WI38 (cell line): ENCODE measurements at regions not wholly inside any gene's neighbourhood (a gene's known extent, or its start where the extent isn't known, plus 50 kb on each side); places are given as distances from the start of the nearest gene placed in this dataset.
"Not testable (repeated sequence)": the region's sequence is repeated elsewhere in the genome, so short reads cannot be mapped to it uniquely, and the experiment has no call there.

Experiments
- H3K4me3 ChIP-seq: 2 replicates; pipeline ENCODE4 v1.5.1; 2011; ENCODE audit warnings: low read depth, mild to moderate bottlenecking, control low read depth, low read length
- TF ChIP-seq, protein P1 (sequence below): IDR thresholded peaks from 2 replicates; pipeline ENCODE4 v1.5.1; 2012; ENCODE audit warnings: low read depth, mild to moderate bottlenecking, control low read depth, low read length

DNA sequence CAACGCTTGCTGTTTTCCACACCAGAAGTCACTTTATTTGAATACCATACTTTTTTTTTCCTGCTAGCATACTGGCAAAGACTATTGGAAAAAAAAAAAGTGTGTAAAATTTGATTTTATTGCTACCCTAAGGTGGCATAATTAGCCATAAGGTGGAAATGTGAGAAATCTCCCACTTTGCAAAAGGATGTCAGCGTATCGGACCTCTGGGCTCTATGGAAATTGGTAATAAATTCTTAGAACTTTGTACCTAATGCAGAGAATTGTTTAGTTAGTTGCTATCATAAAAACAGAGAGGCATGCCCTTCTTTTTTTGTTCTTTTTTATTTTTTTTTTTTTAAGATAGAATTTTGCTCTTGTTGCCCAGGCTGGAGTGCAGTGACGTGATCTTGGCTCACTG lies 63.7 kb upstream of the GMDS start:
- H3K4me3 ChIP-seq = no peak overlapping the region
- TF ChIP-seq, protein P1, sequence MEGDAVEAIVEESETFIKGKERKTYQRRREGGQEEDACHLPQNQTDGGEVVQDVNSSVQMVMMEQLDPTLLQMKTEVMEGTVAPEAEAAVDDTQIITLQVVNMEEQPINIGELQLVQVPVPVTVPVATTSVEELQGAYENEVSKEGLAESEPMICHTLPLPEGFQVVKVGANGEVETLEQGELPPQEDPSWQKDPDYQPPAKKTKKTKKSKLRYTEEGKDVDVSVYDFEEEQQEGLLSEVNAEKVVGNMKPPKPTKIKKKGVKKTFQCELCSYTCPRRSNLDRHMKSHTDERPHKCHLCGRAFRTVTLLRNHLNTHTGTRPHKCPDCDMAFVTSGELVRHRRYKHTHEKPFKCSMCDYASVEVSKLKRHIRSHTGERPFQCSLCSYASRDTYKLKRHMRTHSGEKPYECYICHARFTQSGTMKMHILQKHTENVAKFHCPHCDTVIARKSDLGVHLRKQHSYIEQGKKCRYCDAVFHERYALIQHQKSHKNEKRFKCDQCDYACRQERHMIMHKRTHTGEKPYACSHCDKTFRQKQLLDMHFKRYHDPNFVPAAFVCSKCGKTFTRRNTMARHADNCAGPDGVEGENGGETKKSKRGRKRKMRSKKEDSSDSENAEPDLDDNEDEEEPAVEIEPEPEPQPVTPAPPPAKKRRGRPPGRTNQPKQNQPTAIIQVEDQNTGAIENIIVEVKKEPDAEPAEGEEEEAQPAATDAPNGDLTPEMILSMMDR = no peak

DNA sequence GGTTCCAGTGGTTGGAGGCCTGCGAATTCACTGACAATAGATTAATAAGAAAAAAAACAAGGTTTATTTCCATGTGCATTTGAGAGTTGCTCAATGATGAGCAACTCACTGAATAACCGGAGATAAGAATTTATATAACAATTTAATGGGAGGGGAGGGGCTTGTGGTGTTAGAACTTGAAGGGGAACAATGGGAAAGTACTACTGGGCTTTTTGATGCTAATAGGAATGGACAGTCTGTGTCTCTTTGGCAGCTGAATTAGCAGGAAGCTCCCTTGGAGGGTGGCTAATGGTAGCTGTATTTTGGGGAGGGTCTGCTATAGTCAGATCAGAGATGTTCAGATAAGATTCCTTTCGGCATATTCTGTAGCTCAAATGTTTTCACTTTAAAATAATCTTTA lies 62.4 kb upstream of the GMDS start:
- TF ChIP-seq, protein P1 = no peak
- H3K4me3 ChIP-seq = no peak overlapping the region

DNA sequence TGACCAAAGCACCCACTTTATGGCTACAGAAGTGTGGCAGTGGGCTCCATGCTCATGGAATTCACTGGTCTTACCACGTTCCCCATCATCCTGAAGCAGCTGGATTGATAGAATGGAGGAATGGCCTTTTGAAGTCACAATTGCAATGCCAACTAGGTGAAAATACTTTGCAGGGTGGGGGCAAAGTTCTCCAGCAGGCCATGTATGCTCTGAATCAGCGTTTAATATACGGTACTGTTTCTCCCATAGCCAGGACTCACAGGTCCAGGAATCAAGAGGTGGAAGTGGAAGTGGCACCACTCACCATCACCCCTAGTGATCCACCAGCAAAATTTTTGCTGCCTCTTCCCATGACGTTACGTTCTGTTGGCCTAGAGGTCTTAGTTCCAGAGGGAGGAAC lies 60.5 kb upstream of the GMDS start:
- no peak overlapping the region for H3K4me3 ChIP-seq
- TF ChIP-seq, protein P1 = no peak

DNA sequence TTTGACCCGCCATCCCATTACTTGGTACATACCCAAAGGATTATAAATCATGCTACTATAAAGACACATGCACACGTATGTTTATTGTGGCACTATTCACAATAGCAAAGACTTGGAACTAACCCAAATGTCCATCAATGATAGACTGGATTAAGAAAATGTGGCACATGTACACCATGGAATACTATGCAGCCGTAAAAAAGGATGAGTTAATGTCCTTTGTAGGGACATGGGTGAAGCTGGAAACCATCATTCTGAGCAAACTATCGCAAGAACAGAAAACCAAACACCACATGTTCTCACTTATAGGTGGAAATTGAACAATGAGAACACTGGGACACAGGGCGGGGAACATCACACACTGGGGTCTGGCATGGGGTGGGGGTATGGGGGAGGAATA lies 57.1 kb upstream of the GMDS start:
- H3K4me3 ChIP-seq = not testable (repeated sequence)

DNA sequence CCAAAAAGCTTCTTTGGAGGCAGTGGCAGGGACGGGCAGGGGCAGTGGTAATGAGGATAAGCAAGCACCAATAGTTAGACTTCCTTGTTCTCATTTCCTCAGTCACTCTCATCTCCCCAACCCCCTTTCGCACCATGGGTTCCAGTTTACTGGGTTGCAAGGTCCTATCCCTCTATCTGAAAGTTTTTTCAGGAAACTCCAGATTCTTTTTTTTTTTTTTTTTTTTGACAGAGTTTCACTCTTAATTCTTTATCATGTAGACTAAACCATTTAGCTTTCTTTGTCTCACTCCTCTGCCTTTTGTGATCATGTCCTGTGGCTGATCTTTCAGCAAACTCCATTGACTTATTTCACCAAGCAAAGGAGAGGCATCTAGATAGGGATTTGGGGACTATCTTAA lies 51.4 kb upstream of the GMDS start:
- TF ChIP-seq, protein P1 = no peak
- H3K4me3 ChIP-seq = no peak overlapping the region
